Mucosa of stomach (tissue), 1 donor: ENCODE measurements at regions not wholly inside any gene's neighbourhood (a gene's known extent, or its start where the extent isn't known, plus 50 kb on each side); places are given as distances from the start of the nearest gene placed in this dataset.

Source experiments
- H3K27me3 ChIP-seq: one replicate; pipeline ENCODE4 v1.7.0; 2013; ENCODE audit warnings: mild to moderate bottlenecking, low read length; ENCODE audit not compliant: control insufficient read depth, insufficient read depth
- H3K36me3 ChIP-seq: one replicate; pipeline ENCODE4 v1.7.0; 2013; ENCODE audit warnings: low read length; ENCODE audit not compliant: control insufficient read depth, insufficient read depth
- H3K4me1 ChIP-seq: one replicate; pipeline ENCODE4 v1.7.0; 2013; ENCODE audit warnings: mild to moderate bottlenecking, low read length; ENCODE audit not compliant: control insufficient read depth, insufficient read depth
- H3K4me3 ChIP-seq: one replicate; pipeline ENCODE4 v1.7.0; 2013; ENCODE audit warnings: low read length
- H3K9ac ChIP-seq: one replicate; pipeline ENCODE4 v1.7.0; 2013; ENCODE audit warnings: mild to moderate bottlenecking, low read length, moderate library complexity
- H3K9me3 ChIP-seq: one replicate; pipeline ENCODE4 v1.7.0; 2013; ENCODE audit warnings: mild to moderate bottlenecking, low read length, moderate library complexity; ENCODE audit not compliant: control insufficient read depth
- donor health status: Pancreatic carcinoma.

- Histone ChIP-seq H3K4me3 (no peak overlapping the region), H3K36me3 (no peaks in the 10 kb centered on the region), H3K9ac (no peak overlapping the region), H3K27me3 (no peaks in the 10 kb centered on the region), H3K4me1 (no peaks in the 10 kb centered on the region), H3K9me3 (no peaks in the 10 kb centered on the region)
These were observed 522.2 kb upstream of the NR3C2 start for GRCh38 chr4:148964456-148964855.

GRCh38 chr4:148962539-148963290 is 520.5 kb upstream of the NR3C2 start:
- no peak overlapping the region for H3K9ac ChIP-seq
- no peaks in the 10 kb centered on the region for H3K9me3 ChIP-seq
- H3K36me3 ChIP-seq, result no peaks in the 10 kb centered on the region
- H3K4me3 ChIP-seq, result no peak overlapping the region
- no peaks in the 10 kb centered on the region for H3K4me1 ChIP-seq
- no peaks in the 10 kb centered on the region for H3K27me3 ChIP-seq

- Histone ChIP-seq H3K9ac (no peak overlapping the region), H3K36me3 (no peaks in the 10 kb centered on the region), H3K4me1 (no peaks in the 10 kb centered on the region), H3K4me3 (no peak overlapping the region), H3K9me3 (no peaks in the 10 kb centered on the region), H3K27me3 (no peaks in the 10 kb centered on the region)
These were observed 519.3 kb upstream of the NR3C2 start for GRCh38 chr4:148961526-148961925.

GRCh38 chr4:148958317-148958716 is 516.1 kb upstream of the NR3C2 start:
- Histone ChIP-seq H3K9ac (no peak overlapping the region), H3K4me1 (no peaks in the 10 kb centered on the region), H3K36me3 (no peaks in the 10 kb centered on the region), H3K4me3 (no peak overlapping the region), H3K9me3 (no peaks in the 10 kb centered on the region), H3K27me3 (no peaks in the 10 kb centered on the region)

- H3K9ac ChIP-seq, result no peak overlapping the region
- no peaks in the 10 kb centered on the region for H3K27me3 ChIP-seq
- H3K9me3 ChIP-seq, result no peaks in the 10 kb centered on the region
- H3K4me3 ChIP-seq, result no peak overlapping the region
- H3K4me1 ChIP-seq, result no peaks in the 10 kb centered on the region
- no peaks in the 10 kb centered on the region for H3K36me3 ChIP-seq
These were observed 513.5 kb upstream of the NR3C2 start for GRCh38 chr4:148955564-148956297.

- Histone ChIP-seq H3K9me3 (no peaks in the 10 kb centered on the region), H3K4me3 (no peak overlapping the region), H3K4me1 (no peaks in the 10 kb centered on the region), H3K36me3 (no peaks in the 10 kb centered on the region), H3K9ac (no peak overlapping the region), H3K27me3 (no peaks in the 10 kb centered on the region)
These were observed 512.0 kb upstream of the NR3C2 start for GRCh38 chr4:148954011-148954749.

- Histone ChIP-seq H3K36me3 (no peaks in the 10 kb centered on the region), H3K4me3 (no peak overlapping the region), H3K9ac (no peak overlapping the region), H3K27me3 (no peaks in the 10 kb centered on the region), H3K9me3 (no peaks in the 10 kb centered on the region), H3K4me1 (no peaks in the 10 kb centered on the region)
These were observed 509.1 kb upstream of the NR3C2 start for GRCh38 chr4:148951346-148951745.

GRCh38 chr4:148946271-148946670 is 504.1 kb upstream of the NR3C2 start:
- Histone ChIP-seq H3K36me3 (no peaks in the 10 kb centered on the region), H3K27me3 (peaks cover 4% of the 10 kb centered on the region), H3K4me3 (no peak overlapping the region), H3K9ac (no peak overlapping the region), H3K9me3 (no peaks in the 10 kb centered on the region), H3K4me1 (no peaks in the 10 kb centered on the region)

- Histone ChIP-seq H3K27me3 (peaks cover 10% of the 10 kb centered on the region), H3K36me3 (no peaks in the 10 kb centered on the region), H3K4me3 (no peak overlapping the region), H3K9me3 (no peaks in the 10 kb centered on the region), H3K9ac (no peak overlapping the region), H3K4me1 (no peaks in the 10 kb centered on the region)
These were observed 502.6 kb upstream of the NR3C2 start for GRCh38 chr4:148944839-148945219.

GRCh38 chr4:148944136-148944838 is 502.1 kb upstream of the NR3C2 start:
- Histone ChIP-seq H3K9ac (no peak overlapping the region), H3K9me3 (no peaks in the 10 kb centered on the region), H3K27me3 (peaks cover 14% of the 10 kb centered on the region), H3K36me3 (no peaks in the 10 kb centered on the region), H3K4me3 (no peak overlapping the region), H3K4me1 (no peaks in the 10 kb centered on the region)

GRCh38 chr4:148934926-148935578 is 492.8 kb upstream of the NR3C2 start:
- H3K36me3 ChIP-seq, result no peaks in the 10 kb centered on the region
- H3K9me3 ChIP-seq, result no peaks in the 10 kb centered on the region
- H3K4me1 ChIP-seq, result no peaks in the 10 kb centered on the region
- H3K27me3 ChIP-seq, result peaks cover 14% of the 10 kb centered on the region
- no peak overlapping the region for H3K4me3 ChIP-seq
- no peak overlapping the region for H3K9ac ChIP-seq
